ENCODE measurements at regions not wholly inside any gene's neighbourhood (a gene's known extent, or its start where the extent isn't known, plus 50 kb on each side); places are given as distances from the start of the nearest gene placed in this dataset.
"Not testable (repeated sequence)": the region's sequence is repeated elsewhere in the genome, so short reads cannot be mapped to it uniquely, and the experiment has no call there.

DNA sequence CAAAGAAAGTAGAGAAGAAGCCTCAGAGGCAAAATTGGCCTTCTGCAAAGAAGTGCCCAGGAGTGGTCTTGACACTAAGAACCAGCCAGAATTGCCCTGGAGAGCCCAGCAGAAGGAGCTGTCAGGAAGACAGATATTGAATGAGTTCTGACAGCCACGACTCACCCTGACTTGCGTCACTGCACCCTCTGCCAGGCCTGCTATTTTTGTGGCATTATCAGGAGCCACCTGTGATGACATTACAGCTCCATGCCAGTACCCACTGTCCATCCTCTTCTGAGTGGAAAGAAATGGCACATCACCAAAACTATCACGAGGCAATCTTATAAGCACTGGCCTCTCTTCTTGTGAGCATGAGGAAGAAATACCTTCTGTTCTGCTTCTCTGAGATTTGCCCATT lies 67.7 kb downstream of the SMIM20 start:
- no peak for FAIRE-seq

DNA sequence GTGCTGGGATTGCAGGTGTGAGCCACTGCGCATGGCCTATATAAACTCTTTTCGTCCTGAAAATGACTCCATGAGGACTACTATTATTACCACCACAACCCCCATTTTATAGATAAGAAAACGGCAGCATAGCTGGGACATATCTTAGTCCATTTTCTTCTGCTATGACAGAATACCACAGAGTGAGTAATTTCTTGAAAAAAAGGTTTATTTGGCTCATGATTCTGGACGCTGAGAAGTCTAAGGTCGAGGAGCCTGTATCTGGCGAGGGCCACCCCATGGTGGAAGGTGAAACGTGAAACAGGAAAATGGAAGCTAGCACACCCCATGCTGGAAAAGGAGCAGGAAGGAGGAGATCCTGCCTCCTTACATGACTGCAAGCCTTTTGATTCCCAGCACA lies 68.9 kb downstream of the SMIM20 start:
- DNase-seq (ENCODE audit: low spot score in 2 of 2) (no peak), FAIRE-seq (no peak)

More for the DNA sequence above, 67.7 kb downstream of the SMIM20 start:
- no peak for DNase-seq (ENCODE audit: low spot score in 2 of 2)

DNA sequence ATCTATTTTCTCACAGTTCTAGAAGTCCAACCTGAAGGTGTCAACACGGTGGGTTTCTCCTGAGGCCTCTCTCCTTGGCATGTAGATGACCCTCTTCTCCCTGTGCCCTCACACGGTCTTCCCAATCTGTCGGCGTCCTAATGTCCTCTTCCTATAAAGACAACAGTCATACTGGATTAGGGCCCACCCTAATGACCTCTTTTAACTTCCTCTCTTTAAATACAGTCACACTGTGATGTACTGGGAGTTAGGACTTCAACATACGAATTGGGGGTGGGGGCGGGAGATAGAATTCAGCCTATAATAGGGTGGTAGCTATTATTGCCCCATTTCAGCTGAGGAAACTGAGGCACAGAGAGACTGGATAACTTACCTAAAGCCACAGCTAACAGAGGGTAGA lies 70.2 kb downstream of the SMIM20 start:
- no peak for FAIRE-seq

DNA sequence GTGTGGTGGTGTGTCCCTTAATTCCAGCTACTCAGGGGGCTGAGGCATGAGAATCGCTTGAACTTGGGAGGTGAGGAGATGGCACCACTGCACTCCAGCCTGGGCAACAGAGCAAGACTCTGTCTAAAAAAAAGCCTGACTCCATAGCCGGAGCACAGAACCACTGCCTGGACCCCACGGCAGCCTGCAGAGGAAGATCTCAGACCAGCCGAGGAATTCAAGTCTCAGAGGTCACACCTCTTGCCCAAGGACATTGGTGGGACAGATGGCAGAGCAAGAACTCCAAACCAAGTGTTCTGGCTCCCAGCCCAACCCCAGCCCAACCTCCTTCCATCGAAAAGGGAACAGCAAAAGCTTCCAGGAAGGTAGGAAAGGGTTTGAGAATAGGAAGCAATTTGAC lies 70.8 kb downstream of the SMIM20 start:
- DNase-seq (ENCODE audit: low spot score in 2 of 2): no peak
- no peak for FAIRE-seq

More for the DNA sequence above, 70.2 kb downstream of the SMIM20 start:
- DNase-seq (ENCODE audit: low spot score in 2 of 2): no peak

DNA sequence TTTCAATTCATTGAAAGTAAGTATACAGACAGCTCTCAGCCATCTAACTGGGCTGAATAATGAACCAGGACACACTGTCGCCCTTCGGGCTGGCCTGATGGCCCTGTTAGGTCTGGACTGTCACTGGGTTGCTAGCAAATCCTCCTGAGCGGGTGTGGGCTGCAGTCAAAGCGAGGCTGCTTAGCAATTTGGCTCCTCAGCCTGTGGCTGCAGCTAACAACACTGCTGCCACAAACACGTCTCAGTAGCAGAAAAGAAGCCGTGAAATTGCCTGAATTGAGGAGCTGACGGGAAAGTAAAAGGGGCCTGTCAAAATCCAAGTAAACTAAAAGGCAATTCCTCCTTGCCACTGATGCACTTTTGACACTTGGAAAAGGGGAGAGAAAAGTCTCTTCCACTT lies 72.8 kb downstream of the SMIM20 start:
- FAIRE-seq: no peak

DNA sequence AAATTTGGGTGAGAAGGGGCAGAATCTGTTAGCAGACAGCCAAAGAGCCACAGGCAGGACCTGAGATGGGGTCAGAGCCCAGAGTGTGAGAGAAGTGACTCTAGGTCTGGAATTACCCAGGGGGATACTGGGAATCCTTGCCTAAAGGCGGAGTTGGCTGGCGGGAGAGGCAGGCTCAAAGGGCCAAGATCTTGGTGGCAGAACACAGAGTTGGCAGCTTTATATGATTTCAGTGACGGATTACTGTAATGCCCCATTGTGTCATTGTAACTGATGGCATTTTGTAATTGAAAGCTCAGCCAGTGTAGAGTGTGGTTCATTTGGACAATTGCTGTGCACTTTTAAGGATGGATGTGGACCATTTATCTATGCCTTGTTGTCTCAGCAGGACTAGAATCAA lies 77.3 kb downstream of the SMIM20 start:
- DNase-seq (ENCODE audit: low spot score in 2 of 2): no peak
- no peak for FAIRE-seq

More for the DNA sequence above, 72.8 kb downstream of the SMIM20 start:
- no peak for DNase-seq (ENCODE audit: low spot score in 2 of 2)

DNA sequence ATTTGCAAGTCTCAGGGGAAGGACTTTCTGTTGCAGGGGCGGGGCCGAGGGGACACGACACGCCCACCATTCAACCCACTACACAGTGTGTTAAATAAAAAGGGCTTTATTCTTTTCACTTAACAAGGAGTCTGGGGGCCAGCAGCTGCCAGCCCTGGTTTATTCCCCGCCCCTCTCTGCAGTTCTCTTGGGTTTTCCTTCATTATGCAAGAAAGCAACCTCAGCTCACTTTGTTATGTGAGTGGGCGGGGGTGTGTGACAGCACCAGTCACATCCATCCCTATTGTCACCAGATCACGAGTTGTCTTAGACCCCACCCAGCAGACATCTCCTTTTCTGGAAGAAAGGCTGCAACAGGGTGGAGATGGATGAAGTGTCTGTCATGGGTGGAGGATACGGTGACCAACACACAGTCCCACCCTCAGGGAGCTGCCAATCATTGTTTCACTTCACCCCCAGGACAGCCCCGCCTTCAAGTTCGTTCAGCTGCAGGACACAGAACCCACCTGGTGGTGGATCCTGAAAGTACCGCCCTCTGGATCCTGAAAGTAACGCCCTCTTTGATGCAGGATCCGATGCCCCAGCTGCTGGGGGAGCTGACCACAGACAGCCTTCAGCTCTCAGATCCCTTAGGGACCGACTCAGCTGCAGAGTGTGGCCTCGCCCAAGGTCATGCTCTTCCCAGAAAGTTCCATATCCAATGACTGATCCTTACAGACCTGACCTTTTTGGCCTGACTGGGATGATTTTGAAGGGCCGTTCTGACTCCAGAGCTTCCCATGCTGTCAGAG lies 79.6 kb downstream of the SMIM20 start:
- no peak for DNase-seq (ENCODE audit: low spot score in 2 of 2)
- FAIRE-seq: no peak

DNA sequence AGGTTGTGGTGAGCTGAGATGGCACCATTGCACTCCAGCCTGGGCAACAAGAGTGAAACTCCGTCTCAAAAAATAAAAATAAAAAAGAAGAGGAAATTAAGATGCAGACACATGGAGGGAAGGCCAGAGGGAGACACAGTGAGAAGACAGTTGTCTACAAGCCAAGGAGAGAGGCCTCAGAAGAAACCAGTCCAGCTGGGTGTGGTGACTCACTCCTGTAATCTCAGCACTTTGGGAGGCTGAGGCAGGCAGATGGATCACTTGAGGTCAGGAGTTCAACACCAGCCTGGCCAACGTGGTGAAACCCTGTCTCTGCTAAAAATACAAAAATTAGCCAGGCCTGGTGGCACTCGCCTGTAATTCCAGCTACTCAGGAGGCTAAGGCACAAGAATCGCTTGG lies 80.6 kb downstream of the SMIM20 start:
- FAIRE-seq; DNase-seq (ENCODE audit: low spot score in 2 of 2): not testable (repeated sequence)

DNA sequence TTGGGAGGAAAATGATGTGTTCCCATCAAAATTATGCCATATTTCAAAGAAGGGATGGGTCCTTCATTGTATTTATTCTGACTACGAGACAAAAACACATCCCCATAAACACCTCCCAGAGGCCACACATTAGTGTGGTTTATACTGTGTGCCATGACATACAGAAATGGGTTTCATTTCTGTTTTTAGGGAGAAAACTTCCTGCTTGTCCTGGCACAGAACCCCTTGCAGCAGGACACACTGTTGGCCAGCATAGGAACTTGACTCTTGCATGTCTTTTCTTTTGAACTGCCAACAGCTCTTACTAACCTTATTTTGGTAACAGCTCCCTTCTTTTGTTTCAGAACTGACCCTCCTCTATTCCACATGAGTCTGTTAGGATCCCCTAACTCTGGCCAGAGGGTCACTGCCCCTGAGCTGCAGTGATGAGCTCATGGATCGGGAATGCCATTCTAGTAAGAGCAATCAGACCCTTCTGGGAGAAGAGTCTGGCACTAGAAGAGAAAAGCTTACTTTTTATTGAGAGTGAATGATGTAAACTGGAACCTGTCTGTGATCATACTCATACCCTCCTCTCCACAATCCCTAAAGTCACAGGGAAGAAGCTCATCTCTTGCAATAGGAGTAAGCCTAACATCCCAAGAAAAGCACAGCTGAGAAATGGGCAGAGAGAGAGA lies 86.4 kb downstream of the SMIM20 start:
- FAIRE-seq (no peak), DNase-seq (ENCODE audit: low spot score in 2 of 2) (no peak)

DNA sequence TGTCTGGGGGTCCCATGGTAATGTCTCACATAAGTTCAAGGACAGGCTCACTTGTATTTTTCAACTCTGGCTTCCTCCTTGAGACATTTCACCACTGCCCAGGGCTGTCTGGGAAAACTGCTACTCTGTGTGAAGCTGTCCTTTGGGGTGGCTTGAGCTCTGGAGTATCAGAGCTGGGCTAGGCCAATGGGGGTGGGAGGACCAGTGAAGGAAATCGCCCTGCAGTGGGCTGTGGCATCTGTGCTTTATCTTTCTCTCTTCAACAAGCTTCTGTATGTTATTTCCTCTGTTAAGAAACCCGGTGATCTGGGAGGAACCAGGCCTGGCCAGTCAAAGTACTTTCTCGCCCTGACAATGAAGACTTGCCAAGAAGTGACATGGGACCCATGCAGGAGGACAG lies 87.4 kb downstream of the SMIM20 start:
- DNase-seq (ENCODE audit: low spot score in 2 of 2) (no peak), FAIRE-seq (no peak)

DNA sequence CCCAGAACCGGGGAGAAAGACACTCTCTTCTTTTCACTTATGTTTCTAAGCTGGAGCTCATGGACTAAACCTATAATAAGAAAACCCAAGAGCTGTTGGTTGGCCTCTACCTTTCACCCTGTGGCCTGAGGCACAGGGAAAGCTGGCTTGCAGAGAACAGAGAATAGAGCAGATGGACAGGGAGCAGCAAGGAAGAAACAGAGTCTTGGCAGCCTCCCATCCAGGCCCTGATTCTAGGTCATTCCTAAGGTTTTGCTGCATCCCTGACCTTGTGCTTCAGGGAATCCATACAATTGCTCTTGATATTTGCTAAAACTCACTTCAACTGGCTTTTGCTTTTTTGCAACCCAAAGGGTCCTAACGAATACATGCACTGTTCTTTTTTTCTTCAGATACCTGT lies 87.8 kb downstream of the SMIM20 start:
- FAIRE-seq (no peak), DNase-seq (ENCODE audit: low spot score in 2 of 2) (no peak)

DNA sequence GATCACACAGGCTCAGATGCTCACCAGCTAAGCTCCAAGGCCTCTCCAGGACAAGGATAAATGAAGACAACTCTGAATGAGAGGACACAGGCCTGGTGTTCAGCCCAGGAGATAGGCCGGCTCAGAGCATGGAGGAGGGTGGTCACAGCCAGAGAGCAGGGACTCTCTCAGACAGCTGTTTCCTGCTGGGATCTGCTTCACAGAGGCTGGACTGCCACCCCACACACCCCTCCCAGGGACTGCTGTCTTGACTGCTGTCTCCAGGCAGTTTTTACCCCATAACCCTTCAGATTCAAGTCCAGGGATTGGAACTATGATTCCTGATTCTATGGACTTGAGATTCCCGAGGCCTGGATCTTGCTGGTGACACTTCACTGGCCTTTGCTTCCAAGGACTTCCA lies 89.0 kb downstream of the SMIM20 start:
- DNase-seq (ENCODE audit: low spot score in 2 of 2) (no peak), FAIRE-seq (no peak)

DNA sequence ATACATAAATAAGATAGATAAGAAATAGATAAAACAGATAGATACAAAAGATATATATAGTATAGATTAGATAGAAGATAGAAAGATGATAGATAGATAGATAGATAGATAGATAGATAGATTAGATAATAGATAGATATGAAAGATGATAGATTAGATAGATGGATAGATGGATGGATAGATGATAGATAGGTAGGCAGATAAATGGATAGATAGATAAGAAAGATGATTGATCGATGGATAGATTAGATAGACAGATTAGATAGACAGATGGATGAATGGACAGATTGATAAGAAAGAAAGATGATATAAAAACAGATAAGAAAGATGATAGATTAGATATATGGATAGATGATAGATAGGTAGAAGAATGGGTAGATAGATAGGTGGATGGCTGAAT lies 90.3 kb downstream of the SMIM20 start:
- FAIRE-seq (no peak), DNase-seq (ENCODE audit: low spot score in 2 of 2) (no peak)

DNA sequence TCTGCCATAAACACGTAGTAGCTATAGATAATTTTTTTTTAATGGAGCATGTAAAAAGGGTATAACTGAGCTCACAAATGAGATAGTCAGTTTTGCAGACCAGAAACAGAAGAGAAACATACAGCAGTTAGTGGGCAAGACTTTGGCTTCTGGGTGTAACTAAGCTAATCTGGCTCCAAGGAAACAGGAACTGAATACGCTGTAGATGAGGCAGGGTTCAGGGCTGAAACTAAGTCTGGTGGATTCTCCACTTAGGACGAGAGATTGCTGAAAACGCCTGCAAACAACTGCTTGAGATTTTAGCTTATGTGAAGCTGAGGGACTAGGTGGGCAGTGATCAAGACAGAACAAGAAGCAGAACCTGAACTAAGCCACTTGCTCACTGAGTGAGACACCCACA lies 91.7 kb downstream of the SMIM20 start:
- FAIRE-seq (no peak), DNase-seq (ENCODE audit: low spot score in 2 of 2) (no peak)

DNA sequence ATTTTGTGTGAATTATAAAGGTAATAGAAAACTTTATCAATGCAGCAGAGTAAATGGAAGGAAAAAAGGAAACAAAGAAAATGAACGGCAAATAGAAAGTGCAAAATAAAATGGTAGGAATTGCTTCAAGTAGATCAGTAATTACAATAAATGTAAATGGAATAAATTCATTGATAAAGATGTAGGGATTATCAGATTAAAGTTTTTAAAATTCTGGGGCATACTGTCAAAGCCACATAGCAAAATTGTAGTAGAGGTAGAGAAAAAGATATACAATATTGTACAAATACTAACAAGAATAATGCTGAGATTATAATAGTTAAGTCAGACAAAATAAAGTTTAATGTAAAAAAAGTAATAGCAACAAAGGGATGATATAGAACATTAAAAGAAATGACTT lies 94.7 kb downstream of the SMIM20 start:
- FAIRE-seq (no peak), DNase-seq (ENCODE audit: low spot score in 2 of 2) (no peak)

DNA sequence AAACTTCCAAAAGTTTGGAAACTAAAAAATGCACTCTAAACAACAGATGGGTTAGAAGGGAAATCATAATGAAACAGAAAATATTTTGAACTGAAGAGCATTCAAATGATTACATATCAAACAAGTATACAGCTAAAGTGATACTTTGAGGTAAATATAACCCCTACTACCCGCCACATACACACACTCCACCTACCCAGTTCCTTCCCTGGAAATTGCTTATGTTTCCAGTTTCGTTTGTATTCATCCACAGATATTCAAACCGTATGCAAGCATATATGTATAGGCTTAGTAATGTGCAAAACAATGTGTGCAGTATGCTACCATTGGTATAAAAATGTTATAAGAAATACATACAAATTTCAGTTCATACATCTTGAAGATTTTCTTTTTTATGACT lies 95.5 kb downstream of the SMIM20 start:
- FAIRE-seq (no peak), DNase-seq (ENCODE audit: low spot score in 2 of 2) (no peak)

DNA sequence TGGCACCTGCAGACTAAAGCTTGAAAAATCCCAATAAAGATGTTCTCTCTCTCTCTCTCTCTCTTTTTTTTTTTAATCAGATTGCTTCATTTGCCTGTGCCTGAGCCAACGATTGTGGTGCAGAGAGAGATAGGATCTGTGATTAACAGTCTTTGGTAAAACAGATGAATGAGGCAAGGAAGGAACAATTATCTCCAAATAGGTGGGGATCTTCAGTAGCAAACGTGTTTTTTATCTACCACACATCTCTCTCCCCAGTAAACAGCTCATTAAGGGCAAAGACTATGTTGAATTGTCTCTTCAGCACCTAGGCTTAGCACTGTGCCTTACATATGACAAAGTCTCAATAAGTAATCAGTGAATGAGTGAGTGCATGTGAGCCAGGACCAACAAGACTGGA lies 96.3 kb downstream of the SMIM20 start:
- FAIRE-seq (no peak), DNase-seq (ENCODE audit: low spot score in 2 of 2) (no peak)

DNA sequence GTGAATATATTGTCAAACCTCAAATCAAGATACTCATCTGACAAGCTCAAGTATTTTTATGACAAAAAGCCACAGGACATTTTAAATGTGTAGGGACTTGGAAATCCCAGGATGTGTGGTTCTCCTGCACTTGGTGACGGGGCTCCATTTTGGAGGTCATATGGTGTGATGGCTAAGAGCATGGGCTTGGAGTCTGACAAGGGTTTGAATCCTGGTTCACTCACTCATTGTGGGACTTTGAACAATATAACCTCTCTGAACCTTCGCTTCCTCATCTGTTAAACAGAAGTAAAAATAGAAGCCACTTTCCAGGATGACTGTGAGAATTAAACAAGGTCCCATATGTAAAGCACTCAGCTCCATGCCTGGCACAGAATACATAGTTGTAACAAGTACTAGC lies 99.6 kb downstream of the SMIM20 start:
- no peak for FAIRE-seq
- no peak for DNase-seq (ENCODE audit: low spot score in 2 of 2)

DNA sequence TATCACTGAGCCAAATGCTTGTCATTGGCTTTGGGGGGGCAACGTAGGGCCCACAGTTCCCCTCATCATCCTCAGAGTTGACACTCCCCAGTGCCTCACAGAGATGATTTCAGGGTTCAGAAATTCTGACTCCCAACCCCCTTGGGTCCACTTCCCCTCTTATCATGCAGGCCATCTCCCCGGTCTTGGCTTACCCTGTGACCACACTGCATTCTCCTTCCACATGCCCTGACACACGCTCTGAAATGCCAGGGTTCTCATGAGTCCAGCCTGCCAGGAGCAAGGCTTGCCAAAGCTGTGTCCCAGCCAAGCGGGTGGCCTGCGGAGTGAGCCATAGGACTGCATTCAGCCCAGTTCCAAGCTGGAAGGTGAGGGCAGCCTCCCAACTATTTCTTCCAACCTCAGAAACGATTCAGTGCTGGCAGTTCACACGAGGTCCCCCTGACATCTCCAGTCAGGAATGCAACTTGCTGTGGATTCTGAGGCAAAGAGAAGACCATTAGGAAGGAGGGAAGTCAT lies 101.2 kb downstream of the SMIM20 start:
- FAIRE-seq (no peak), DNase-seq (ENCODE audit: low spot score in 2 of 2) (no peak)

DNA sequence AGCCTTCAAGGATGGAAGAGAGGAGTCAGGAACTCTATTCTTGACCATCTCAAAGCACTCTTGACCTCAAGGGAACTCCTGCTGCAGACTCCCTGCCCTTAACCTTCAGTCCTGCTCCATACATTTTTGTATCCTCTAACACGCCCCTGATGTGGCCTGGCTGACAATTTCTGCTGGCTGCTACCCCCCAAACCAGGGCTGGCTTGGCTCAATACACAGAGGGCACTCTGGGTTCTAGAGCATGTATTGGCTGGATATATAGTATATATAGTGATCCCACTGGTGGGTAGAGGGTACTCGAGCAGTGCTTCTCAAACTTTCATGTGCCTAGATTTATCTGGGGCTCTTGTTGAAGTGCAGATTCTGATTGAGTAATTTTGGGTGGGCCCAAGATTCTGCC lies 101.9 kb downstream of the SMIM20 start:
- no peak for FAIRE-seq
- DNase-seq (ENCODE audit: low spot score in 2 of 2): no peak

DNA sequence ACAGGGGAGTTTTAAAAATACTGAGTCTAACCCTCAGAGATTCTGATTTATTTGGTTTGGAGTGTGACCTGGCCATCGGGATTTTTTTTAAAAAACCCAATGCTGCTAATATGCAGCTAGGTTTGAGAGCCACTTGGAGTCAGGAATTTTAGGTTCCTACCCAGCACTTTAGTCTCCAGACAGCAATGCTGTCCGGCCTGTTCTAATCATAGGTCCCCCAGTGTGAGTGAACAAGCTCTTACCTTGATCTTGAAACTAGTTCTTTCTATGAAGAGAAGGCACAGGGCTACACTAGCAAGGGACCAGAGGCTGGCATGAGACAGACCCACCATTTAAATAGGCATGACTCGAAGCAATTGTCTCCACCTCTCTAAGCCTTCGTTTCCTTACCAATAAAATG lies 103.5 kb downstream of the SMIM20 start:
- no peak for DNase-seq (ENCODE audit: low spot score in 2 of 2)
- no peak for FAIRE-seq
